ENCODE measurements at regions not wholly inside any gene's neighbourhood (a gene's known extent, or its start where the extent isn't known, plus 50 kb on each side); places are given as distances from the start of the nearest gene placed in this dataset.

GRCh38 chr9:35540315-35540714, 50.4 kb downstream of the RUSC2 start:
- DNase-seq: no peak

DNA sequence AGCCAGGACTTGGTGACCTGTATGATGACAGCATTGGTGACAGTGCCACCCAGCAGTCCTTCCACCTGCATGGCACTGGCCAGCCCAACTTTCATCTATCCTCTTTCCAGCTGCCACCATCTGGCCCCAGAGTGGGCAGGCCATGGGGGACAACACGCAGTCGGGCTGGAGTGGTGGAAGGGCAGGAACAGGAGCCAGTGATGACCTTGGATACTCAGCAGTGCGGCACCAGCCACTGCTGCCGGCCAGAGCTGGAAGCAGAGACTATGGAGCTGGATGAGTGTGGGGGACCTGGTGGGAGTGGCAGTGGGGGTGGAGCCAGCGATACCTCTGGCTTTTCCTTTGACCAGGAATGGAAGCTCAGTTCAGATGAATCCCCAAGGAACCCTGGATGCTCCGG, 56.9 kb downstream of the RUSC2 start:
- no peak for DNase-seq

- DNase-seq: no peak
Observed at GRCh38 chr9:35547889-35548418, 57.1 kb upstream of the TESK1 start.

DNA sequence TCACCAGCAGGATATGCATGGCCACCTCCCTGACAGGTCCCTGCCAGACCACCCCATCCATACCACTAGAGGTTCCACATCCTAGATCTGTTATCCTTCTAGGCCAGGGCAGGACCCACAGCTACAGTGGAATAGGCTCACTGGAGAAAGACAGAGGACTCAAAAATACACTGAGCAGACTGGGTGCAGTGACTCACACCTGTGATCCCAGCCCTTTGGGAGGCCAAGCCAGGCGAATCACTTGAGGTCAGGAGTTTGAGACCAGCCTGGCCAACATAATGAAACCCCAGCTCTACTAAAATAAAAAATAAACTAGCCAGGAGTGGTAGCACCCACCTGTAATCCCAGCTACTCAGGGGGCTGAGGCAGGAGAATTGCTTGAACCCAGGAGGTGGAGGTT, 56.5 kb upstream of the TESK1 start:
- DNase-seq: no peak

DNA sequence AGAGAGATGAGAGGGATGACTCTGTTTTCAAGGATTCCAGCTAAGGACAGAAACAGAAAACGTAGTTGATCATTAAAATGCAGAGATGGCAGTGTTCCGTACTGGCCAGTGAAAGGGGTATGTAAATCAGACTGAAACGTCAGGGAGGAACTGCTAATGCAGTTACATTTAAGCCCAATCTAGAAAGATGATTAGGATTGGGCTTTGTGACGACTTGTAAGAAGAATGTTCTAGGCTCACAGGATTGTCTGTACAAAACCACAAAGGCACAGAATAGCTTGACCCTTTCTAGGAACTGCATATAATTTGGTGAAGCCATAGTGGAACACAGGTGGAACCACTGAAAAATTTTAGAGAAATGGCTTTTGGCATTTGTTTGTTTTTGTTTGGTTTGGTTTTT, 55.6 kb upstream of the TESK1 start:
- DNase-seq: no peak

GRCh38 chr9:35552376-35552775, 52.7 kb upstream of the TESK1 start:
- DNase-seq: no peak

- DNase-seq: no peak
Observed at GRCh38 chr9:35552837-35553236, 52.2 kb upstream of the TESK1 start.

DNA sequence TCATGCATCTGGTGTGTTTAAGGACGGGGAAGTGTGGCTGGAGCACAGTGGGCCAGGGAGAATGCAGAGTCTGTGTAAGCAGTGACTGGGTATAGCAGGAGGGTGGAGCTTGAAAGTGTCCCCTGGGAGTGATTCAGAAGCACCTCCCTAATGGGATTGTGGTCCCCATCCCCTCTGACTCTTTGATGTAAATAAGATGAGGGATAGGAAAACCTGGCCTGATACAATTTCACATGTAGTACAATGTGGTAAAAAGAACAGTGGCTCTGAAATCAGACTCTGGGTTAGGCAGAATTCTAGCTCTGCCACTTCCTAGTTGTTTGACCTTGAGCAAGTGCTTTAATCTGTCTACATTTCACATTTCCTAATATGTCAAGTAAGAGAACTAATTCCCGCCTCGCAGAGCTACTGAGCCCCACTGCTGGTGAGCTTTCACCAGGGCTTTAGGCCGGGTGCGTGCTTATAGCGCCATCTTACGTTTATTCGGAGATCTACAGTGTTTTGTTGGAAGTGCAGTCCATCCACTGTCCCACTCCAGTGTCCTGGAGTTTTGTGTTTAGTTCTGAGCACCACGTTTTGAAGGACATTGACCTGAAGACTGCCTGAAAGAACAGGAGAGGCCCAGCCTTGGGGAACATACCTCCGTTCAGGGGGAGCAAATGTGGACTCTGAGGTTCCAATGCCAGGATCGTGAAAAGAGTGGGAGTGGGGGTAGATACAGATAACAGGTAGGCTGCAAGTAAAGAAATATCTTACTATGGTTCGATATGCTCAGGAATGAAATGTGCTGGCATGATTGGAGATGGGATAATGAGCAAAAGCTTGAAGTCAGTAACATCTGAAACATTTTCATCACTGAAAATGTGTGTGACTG, 51.2 kb upstream of the TESK1 start:
- DNase-seq: peak; percentile 24 to 50

DNA sequence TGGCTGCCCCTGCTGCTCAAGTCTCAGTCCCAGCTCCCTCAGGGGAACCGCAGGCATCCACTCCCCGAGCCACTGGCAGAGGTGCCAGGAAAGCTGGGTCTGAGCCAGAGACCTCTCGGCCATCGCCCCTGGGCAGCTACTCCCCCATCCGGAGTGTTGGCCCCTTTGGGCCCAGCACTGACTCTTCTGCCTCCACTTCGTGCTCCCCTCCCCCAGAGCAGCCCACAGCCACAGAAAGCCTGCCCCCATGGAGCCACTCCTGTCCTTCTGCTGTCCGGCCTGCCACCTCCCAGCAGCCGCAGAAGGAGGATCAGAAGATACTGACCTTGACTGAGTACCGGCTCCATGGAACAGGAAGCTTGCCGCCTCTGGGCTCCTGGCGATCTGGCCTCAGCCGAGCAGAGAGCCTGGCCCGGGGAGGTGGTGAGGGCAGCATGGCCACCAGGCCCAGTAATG, 49.8 kb upstream of the TESK1 start:
- no peak for DNase-seq
